Breast epithelium (tissue), 4 donors: ENCODE measurements at regions not wholly inside any gene's neighbourhood (a gene's known extent, or its start where the extent isn't known, plus 50 kb on each side); places are given as distances from the start of the nearest gene placed in this dataset.

Experiments used
- DNase-seq, 2 donors: peaks; one replicate each; pipeline ENCODE4 v3.0.0-alpha.2; 2019; ENCODE audit warnings: low spot score in 2 of 2
- H3K27ac ChIP-seq, 2 donors: fragments of 200-600 bp; sonication (generic) in 1 of 2; one replicate each; pipeline ENCODE4 v1.5.1; 2016 to 2019; ENCODE audit warnings: mild to moderate bottlenecking in 1 of 2
- H3K27me3 ChIP-seq, 2 donors: fragments of 200-600 bp; sonication (generic) in 1 of 2; one replicate each; pipeline versions ENCODE4 v1.5.1 to v1.6.0; 2017 to 2019; ENCODE audit warnings: control low read depth in 1 of 2, mild to moderate bottlenecking in 1 of 2
- H3K36me3 ChIP-seq: fragments of 200-600 bp; one replicate; pipeline ENCODE4 v1.5.1; 2019
- H3K4me1 ChIP-seq, 2 donors: fragments of 200-600 bp; sonication (generic); one replicate each; pipeline ENCODE4 v1.5.1; 2016 to 2019; ENCODE audit warnings: control low read depth in 1 of 2
- H3K4me3 ChIP-seq, 3 donors: fragments of 200-600 bp; sonication (generic); 1 replicate in 2 of 3; 2 replicates in 1 of 3; pipeline ENCODE4 v1.5.1; 2016 to 2019; ENCODE audit warnings: mild to moderate bottlenecking in 3 of 3, moderate library complexity in 2 of 3
- H3K9me3 ChIP-seq, 2 donors: fragments of 200-600 bp; sonication (generic) in 1 of 2; one replicate each; pipeline ENCODE4 v1.5.1; 2016 to 2019; ENCODE audit warnings: control low read depth in 1 of 2
- CTCF ChIP-seq, 3 donors: fragments of 450-650 bp; IDR thresholded peaks; one replicate each; pipeline ENCODE4 v1.5.1; 2016 to 2017; ENCODE audit warnings: antibody characterized with exemption in 3 of 3, mild to moderate bottlenecking in 3 of 3, moderate library complexity in 3 of 3
- POLR2A ChIP-seq: fragments of 450-650 bp; IDR thresholded peaks from one replicate; pipeline ENCODE4 v1.6.1; 2016; ENCODE audit warnings: antibody characterized with exemption, mild to moderate bottlenecking, moderate library complexity
- POLR2AphosphoS5 ChIP-seq, 3 donors: sonication (generic); formaldehyde crosslinking; IDR thresholded peaks; one replicate each; pipeline ENCODE4 v1.6.1; 2017; ENCODE audit warnings: antibody characterized with exemption in 3 of 3
- intact Hi-C: fragments of 100-400 bp; cut with DNase I; formaldehyde crosslinking; loops from one replicate; pipeline ENCODE4 v1.15.1; 2023; ENCODE audit warnings: low total_unique reads

- TF ChIP-seq CTCF (IDR thresholded peaks at IDR 0.05) (no peak), POLR2A (no peak), POLR2AphosphoS5 (IDR thresholded peaks at IDR 0.05) (no peak)
- Histone ChIP-seq H3K27ac (no peak overlapping the region), H3K4me3 (no peak overlapping the region), H3K9me3 (no peaks in the 10 kb centered on the region), H3K36me3 (no peaks in the 10 kb centered on the region), H3K4me1 (no peaks in the 10 kb centered on the region), H3K27me3 (no peaks in the 10 kb centered on the region)
- DNase-seq: no peak
- intact Hi-C loops: loop anchor here (5.0 kb wide), 2 partner anchors 322 to 452 kb away; no protein-coding TSS in a partner anchor
These were observed 570.7 kb upstream of the WWC1 start for GRCh38 chr5:167720676-167721260.

- H3K4me3 ChIP-seq: no peak overlapping the region
- no peaks in the 10 kb centered on the region for H3K27me3 ChIP-seq
- intact Hi-C loops: loop anchor here (5.0 kb wide), 2 partner anchors 320 to 450 kb away; no protein-coding TSS in a partner anchor
- no peaks in the 10 kb centered on the region for H3K9me3 ChIP-seq
- DNase-seq: no peak
- no peaks in the 10 kb centered on the region for H3K36me3 ChIP-seq
- TF ChIP-seq POLR2A (no peak), CTCF (IDR thresholded peaks at IDR 0.05) (no peak), POLR2AphosphoS5 (IDR thresholded peaks at IDR 0.05) (no peak)
- no peaks in the 10 kb centered on the region for H3K4me1 ChIP-seq
- no peak overlapping the region for H3K27ac ChIP-seq
These were observed 569.5 kb upstream of the WWC1 start for GRCh38 chr5:167721926-167722440.

- Histone ChIP-seq H3K36me3 (no peaks in the 10 kb centered on the region), H3K27ac (no peak overlapping the region), H3K4me1 (no peaks in the 10 kb centered on the region), H3K9me3 (no peaks in the 10 kb centered on the region), H3K4me3 (no peak overlapping the region), H3K27me3 (no peaks in the 10 kb centered on the region)
- intact Hi-C loops: loop anchor here (5.0 kb wide), 2 partner anchors 319 to 449 kb away; no protein-coding TSS in a partner anchor
- peak; percentile 64 to 70 for DNase-seq
- TF ChIP-seq CTCF (IDR thresholded peaks at IDR 0.05): peak; percentile 37 to 81 (median 77)
- TF ChIP-seq POLR2AphosphoS5 (IDR thresholded peaks at IDR 0.05): no peak
- no peak for TF ChIP-seq POLR2A
These were observed 568.1 kb upstream of the WWC1 start for GRCh38 chr5:167723254-167723871.

- no peaks in the 10 kb centered on the region for H3K27me3 ChIP-seq
- TF ChIP-seq POLR2A: no peak
- TF ChIP-seq POLR2AphosphoS5 (IDR thresholded peaks at IDR 0.05): no peak
- TF ChIP-seq CTCF (IDR thresholded peaks at IDR 0.05): no peak
- no peaks in the 10 kb centered on the region for H3K9me3 ChIP-seq
- no peaks in the 10 kb centered on the region for H3K4me1 ChIP-seq
- intact Hi-C loops: no loop called here
- H3K4me3 ChIP-seq: no peak overlapping the region
- DNase-seq: no peak
- no peaks in the 10 kb centered on the region for H3K36me3 ChIP-seq
- no peak overlapping the region for H3K27ac ChIP-seq
These were observed 566.2 kb upstream of the WWC1 start for GRCh38 chr5:167725264-167725663.

- no peak overlapping the region for H3K27ac ChIP-seq
- intact Hi-C loops: no loop called here
- TF ChIP-seq POLR2A (no peak), CTCF (IDR thresholded peaks at IDR 0.05) (no peak), POLR2AphosphoS5 (IDR thresholded peaks at IDR 0.05) (no peak)
- H3K9me3 ChIP-seq: no peaks in the 10 kb centered on the region
- no peak overlapping the region for H3K4me3 ChIP-seq
- DNase-seq: no peak
- H3K4me1 ChIP-seq: no peaks in the 10 kb centered on the region
- H3K36me3 ChIP-seq: no peaks in the 10 kb centered on the region
- no peaks in the 10 kb centered on the region for H3K27me3 ChIP-seq
These were observed 565.7 kb upstream of the WWC1 start for GRCh38 chr5:167725741-167726140.
